Epithelial cell of proximal tubule (primary cell): ENCODE measurements at regions not wholly inside any gene's neighbourhood (a gene's known extent, or its start where the extent isn't known, plus 50 kb on each side); places are given as distances from the start of the nearest gene placed in this dataset.
"Not testable (repeated sequence)": the region's sequence is repeated elsewhere in the genome, so short reads cannot be mapped to it uniquely, and the experiment has no call there.

Experiments used
- DNase-seq: peaks from one replicate; pipeline ENCODE4 v3.0.0-alpha.2; 2011; ENCODE audit warnings: low read depth
- H3K4me3 ChIP-seq: 2 replicates; pipeline ENCODE4 v1.5.1; 2011; ENCODE audit warnings: low read depth, mild to moderate bottlenecking, low read length
- CTCF ChIP-seq: conservative IDR thresholded peaks from 2 replicates; pipeline ENCODE4 v1.5.1; 2012; ENCODE audit warnings: low read depth, mild to moderate bottlenecking, low read length

GRCh38 chr15:56568466-56569167 lies 103.7 kb upstream of the MNS1 start:
- H3K4me3 ChIP-seq, result no peak overlapping the region
- TF ChIP-seq CTCF, result no peak
- DNase-seq, result no peak

GRCh38 chr15:56557415-56557814 lies 92.5 kb upstream of the MNS1 start:
- no peak for TF ChIP-seq CTCF
- no peak for DNase-seq
- no peak overlapping the region for H3K4me3 ChIP-seq

GRCh38 chr15:56553486-56553885 lies 88.5 kb upstream of the MNS1 start:
- H3K4me3 ChIP-seq, result no peak overlapping the region
- no peak for TF ChIP-seq CTCF

GRCh38 chr15:56552659-56553058 lies 87.7 kb upstream of the MNS1 start:
- DNase-seq, result no peak
- TF ChIP-seq CTCF, result no peak
- H3K4me3 ChIP-seq, result no peak overlapping the region

More at GRCh38 chr15:56553486-56553885, 88.5 kb upstream of the MNS1 start:
- no peak for DNase-seq

- DNase-seq, H3K4me3 ChIP-seq: not testable (repeated sequence)
Observed at GRCh38 chr15:56540570-56540969, 75.6 kb upstream of the MNS1 start.

- H3K4me3 ChIP-seq, DNase-seq: not testable (repeated sequence)
Observed at GRCh38 chr15:56540157-56540556, 75.2 kb upstream of the MNS1 start.

- no peak for DNase-seq
- TF ChIP-seq CTCF, result no peak
Observed at GRCh38 chr15:56538901-56539545, 74.1 kb upstream of the MNS1 start.

GRCh38 chr15:56537881-56538280 lies 72.9 kb upstream of the MNS1 start:
- DNase-seq, result no peak
- no peak overlapping the region for H3K4me3 ChIP-seq
- no peak for TF ChIP-seq CTCF

More at GRCh38 chr15:56538901-56539545, 74.1 kb upstream of the MNS1 start:
- H3K4me3 ChIP-seq, result no peak overlapping the region
